Suprapubic skin (tissue), 4 donors: ENCODE measurements at regions not wholly inside any gene's neighbourhood (a gene's known extent, or its start where the extent isn't known, plus 50 kb on each side); places are given as distances from the start of the nearest gene placed in this dataset.

Source experiments
- CTCF ChIP-seq, 2 donors: fragments of 200-600 bp in 1 of 2; fragments of 450-650 bp in 1 of 2; sonication (generic) in 1 of 2; IDR thresholded peaks; one replicate each; pipeline ENCODE4 v1.5.1; 2016 to 2019; ENCODE audit warnings: antibody characterized with exemption in 2 of 2, mild to moderate bottlenecking in 1 of 2, moderate library complexity in 1 of 2
- EP300 ChIP-seq: sonication (generic); formaldehyde crosslinking; IDR thresholded peaks from one replicate; pipeline ENCODE4 v1.6.1; 2017; ENCODE audit warnings: antibody characterized with exemption
- POLR2A ChIP-seq, 2 donors: fragments of 450-650 bp; IDR thresholded peaks; one replicate each; pipeline ENCODE4 v1.6.1; 2017; ENCODE audit warnings: antibody characterized with exemption in 2 of 2, mild to moderate bottlenecking in 2 of 2, moderate library complexity in 2 of 2
- POLR2AphosphoS5 ChIP-seq, 3 donors: sonication (generic); formaldehyde crosslinking; IDR thresholded peaks; one replicate each; pipeline ENCODE4 v1.6.1; 2017; ENCODE audit warnings: antibody characterized with exemption in 3 of 3

- no peak for TF ChIP-seq POLR2A (IDR thresholded peaks at IDR 0.05)
- TF ChIP-seq CTCF (IDR thresholded peaks at IDR 0.05) = no peak
- no peak for TF ChIP-seq EP300
- TF ChIP-seq POLR2AphosphoS5 (IDR thresholded peaks at IDR 0.05) = no peak
These were observed 250.2 kb downstream of the RRAGC start for GRCh38 chr1:38609166-38610025.
